ENCODE measurements at regions not wholly inside any gene's neighbourhood (a gene's known extent, or its start where the extent isn't known, plus 50 kb on each side); places are given as distances from the start of the nearest gene placed in this dataset.

- no peak for TF ChIP-seq CTCF (IDR thresholded peaks at IDR 0.05; ENCODE audit: partially characterized antibody, unreplicated experiment)
- Mint-ChIP-seq H3K27me3 (ENCODE audit: unreplicated experiment) (no peaks in the 10 kb centered on the region), H3K4me3 (ENCODE audit: unreplicated experiment) (no peak overlapping the region), H3K27ac (ENCODE audit: unreplicated experiment) (no peak overlapping the region), H3K36me3 (ENCODE audit: unreplicated experiment) (peaks cover 10% of the 10 kb centered on the region), H3K9me3 (ENCODE audit: unreplicated experiment) (peaks cover 4% of the 10 kb centered on the region), H3K4me1 (ENCODE audit: low read depth, unreplicated experiment) (no peaks in the 10 kb centered on the region)
- no peak for DNase-seq
These were observed 219.1 kb downstream of the MYLK4 start for GRCh38 chr6:2531426-2532215.

DNA sequence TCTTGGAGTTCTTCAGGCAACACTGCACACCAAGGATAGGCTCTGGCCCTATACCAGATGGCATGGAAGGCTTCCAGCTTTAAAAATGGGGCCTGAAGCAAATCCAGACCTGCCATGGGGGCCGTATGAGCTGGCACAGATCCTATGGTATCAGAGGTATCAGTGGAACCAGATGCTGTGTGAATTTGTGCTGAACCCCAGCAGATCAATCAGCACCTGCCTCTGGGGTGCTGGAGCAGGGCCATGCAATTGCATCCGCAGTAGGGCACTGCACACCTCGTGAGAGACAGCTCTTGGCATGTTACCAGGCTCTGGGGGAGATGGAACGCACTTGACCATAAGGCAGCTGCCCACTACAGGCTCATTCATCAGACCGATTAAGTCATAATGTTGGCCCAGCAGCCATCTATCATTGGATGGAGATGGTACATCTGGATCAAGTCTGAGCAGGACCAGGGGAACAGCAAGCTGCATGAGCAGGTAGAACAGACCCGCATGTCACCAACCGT is 221.5 kb downstream of the MYLK4 start:
- TF ChIP-seq CTCF (IDR thresholded peaks at IDR 0.05; ENCODE audit: partially characterized antibody, unreplicated experiment) = no peak
- Mint-ChIP-seq H3K36me3 (ENCODE audit: unreplicated experiment) (peaks cover 10% of the 10 kb centered on the region), H3K4me1 (ENCODE audit: low read depth, unreplicated experiment) (no peaks in the 10 kb centered on the region), H3K9me3 (ENCODE audit: unreplicated experiment) (peaks cover 5% of the 10 kb centered on the region), H3K4me3 (ENCODE audit: unreplicated experiment) (no peak overlapping the region), H3K27ac (ENCODE audit: unreplicated experiment) (no peak overlapping the region), H3K27me3 (ENCODE audit: unreplicated experiment) (no peaks in the 10 kb centered on the region)
- no peak for DNase-seq

DNA sequence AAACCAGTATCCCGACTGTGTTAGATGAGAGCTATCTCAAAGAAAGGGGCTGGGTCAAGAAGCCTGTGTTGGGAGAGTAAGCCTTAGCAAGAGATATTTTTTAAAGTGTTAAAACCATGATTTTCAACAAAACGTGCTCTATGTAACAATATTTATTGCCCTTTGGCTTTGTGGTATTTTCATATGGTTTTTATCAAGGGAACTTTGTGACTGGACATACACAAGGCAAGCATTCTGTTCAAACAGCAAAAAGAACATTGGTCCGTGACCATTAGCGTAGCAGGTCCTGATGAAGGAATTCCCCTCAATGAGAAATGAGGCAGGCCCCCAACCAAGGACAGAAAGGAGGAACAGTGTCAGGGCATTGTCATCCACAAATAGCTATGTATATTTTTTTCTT is 222.6 kb downstream of the MYLK4 start:
- Mint-ChIP-seq H3K4me3 (ENCODE audit: unreplicated experiment) (no peak overlapping the region), H3K4me1 (ENCODE audit: low read depth, unreplicated experiment) (no peaks in the 10 kb centered on the region), H3K36me3 (ENCODE audit: unreplicated experiment) (peaks cover 10% of the 10 kb centered on the region), H3K27ac (ENCODE audit: unreplicated experiment) (no peak overlapping the region), H3K9me3 (ENCODE audit: unreplicated experiment) (peaks cover 7% of the 10 kb centered on the region), H3K27me3 (ENCODE audit: unreplicated experiment) (no peaks in the 10 kb centered on the region)
- no peak for TF ChIP-seq CTCF (IDR thresholded peaks at IDR 0.05; ENCODE audit: partially characterized antibody, unreplicated experiment)
- DNase-seq = no peak

GRCh38 chr6:2526766-2527165 is 224.0 kb downstream of the MYLK4 start:
- Mint-ChIP-seq H3K27me3 (ENCODE audit: unreplicated experiment) (no peaks in the 10 kb centered on the region), H3K27ac (ENCODE audit: unreplicated experiment) (no peak overlapping the region), H3K4me3 (ENCODE audit: unreplicated experiment) (no peak overlapping the region), H3K9me3 (ENCODE audit: unreplicated experiment) (peaks cover 7% of the 10 kb centered on the region), H3K4me1 (ENCODE audit: low read depth, unreplicated experiment) (no peaks in the 10 kb centered on the region), H3K36me3 (ENCODE audit: unreplicated experiment) (peaks cover 10% of the 10 kb centered on the region)
- no peak for DNase-seq
- no peak for TF ChIP-seq CTCF (IDR thresholded peaks at IDR 0.05; ENCODE audit: partially characterized antibody, unreplicated experiment)

DNA sequence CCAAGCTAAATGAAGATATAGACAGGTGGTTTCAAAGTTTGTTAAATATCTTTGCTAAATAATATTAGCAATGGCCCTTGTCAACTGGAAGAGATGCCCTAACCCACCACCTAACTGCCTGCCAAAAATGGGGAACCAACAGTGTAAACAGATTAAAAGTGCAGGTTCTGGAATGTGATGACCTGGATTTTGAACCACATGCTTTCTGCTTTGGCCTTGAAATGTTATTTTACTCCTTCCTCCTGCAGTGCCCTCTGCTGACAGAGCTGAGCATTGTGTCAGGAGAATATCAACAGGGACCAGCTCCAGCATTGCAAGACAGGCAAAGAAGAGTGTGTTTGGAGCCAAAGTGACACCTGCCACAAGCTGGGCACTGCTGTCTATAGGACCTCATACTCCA is 226.6 kb downstream of the MYLK4 start:
- DNase-seq = no peak
- no peaks in the 10 kb centered on the region for H3K4me1 Mint-ChIP-seq (ENCODE audit: low read depth, unreplicated experiment)
- H3K36me3 Mint-ChIP-seq (ENCODE audit: unreplicated experiment) = no peaks in the 10 kb centered on the region
- H3K9me3 Mint-ChIP-seq (ENCODE audit: unreplicated experiment) = peaks cover 3% of the 10 kb centered on the region
- peak; percentile 15 for TF ChIP-seq CTCF (IDR thresholded peaks at IDR 0.05; ENCODE audit: partially characterized antibody, unreplicated experiment)
- H3K27ac Mint-ChIP-seq (ENCODE audit: unreplicated experiment) = no peak overlapping the region
- no peak overlapping the region for H3K4me3 Mint-ChIP-seq (ENCODE audit: unreplicated experiment)
- no peaks in the 10 kb centered on the region for H3K27me3 Mint-ChIP-seq (ENCODE audit: unreplicated experiment)
